MM.1S (cell line): ENCODE measurements at regions not wholly inside any gene's neighbourhood (a gene's known extent, or its start where the extent isn't known, plus 50 kb on each side); places are given as distances from the start of the nearest gene placed in this dataset.

Experiments used
- EZH2phosphoT487 ChIP-seq: fragments of 300-600 bp; sonication (generic); IDR thresholded peaks from 2 replicates; pipeline ENCODE4 v1.6.1; 2018; ENCODE audit warnings: antibody characterized with exemption, low read length
- TF ChIP-seq, protein P1 (sequence below): fragments of 300-600 bp; sonication (generic); IDR thresholded peaks from 2 replicates; pipeline ENCODE4 v1.5.1; 2016; ENCODE audit warnings: antibody characterized with exemption, low read length, mixed read lengths

DNA sequence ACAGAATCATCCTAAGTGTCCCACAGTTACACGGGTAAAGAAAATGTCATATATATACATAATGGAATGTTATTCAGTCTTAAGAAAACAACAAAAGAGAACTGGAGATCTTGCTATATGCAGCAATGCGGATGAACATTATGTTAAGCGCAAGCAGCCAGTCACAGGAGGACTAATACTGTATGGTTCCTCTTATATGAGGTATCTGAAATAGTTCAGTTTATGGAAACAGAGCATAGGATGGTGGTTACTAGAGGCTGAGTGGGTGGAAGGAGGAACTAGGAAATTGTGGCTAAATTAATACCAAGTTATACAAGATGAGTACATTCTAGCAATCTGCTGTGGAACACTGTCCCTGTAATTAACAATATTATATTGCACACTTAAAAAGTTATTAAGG lies 834.3 kb downstream of the KCNT2 start:
- TF ChIP-seq, protein P1, sequence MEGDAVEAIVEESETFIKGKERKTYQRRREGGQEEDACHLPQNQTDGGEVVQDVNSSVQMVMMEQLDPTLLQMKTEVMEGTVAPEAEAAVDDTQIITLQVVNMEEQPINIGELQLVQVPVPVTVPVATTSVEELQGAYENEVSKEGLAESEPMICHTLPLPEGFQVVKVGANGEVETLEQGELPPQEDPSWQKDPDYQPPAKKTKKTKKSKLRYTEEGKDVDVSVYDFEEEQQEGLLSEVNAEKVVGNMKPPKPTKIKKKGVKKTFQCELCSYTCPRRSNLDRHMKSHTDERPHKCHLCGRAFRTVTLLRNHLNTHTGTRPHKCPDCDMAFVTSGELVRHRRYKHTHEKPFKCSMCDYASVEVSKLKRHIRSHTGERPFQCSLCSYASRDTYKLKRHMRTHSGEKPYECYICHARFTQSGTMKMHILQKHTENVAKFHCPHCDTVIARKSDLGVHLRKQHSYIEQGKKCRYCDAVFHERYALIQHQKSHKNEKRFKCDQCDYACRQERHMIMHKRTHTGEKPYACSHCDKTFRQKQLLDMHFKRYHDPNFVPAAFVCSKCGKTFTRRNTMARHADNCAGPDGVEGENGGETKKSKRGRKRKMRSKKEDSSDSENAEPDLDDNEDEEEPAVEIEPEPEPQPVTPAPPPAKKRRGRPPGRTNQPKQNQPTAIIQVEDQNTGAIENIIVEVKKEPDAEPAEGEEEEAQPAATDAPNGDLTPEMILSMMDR = no peak
- TF ChIP-seq EZH2phosphoT487 = no peak
